NCI-H2227 (cell line): ENCODE measurements at regions not wholly inside any gene's neighbourhood (a gene's known extent, or its start where the extent isn't known, plus 50 kb on each side); places are given as distances from the start of the nearest gene placed in this dataset.

Experiments
- DNase-seq: peaks from one replicate; lab custom pipeline; 2025; ENCODE audit not compliant: unreplicated experiment; lab: John Stamatoyannopoulos, UW

DNA sequence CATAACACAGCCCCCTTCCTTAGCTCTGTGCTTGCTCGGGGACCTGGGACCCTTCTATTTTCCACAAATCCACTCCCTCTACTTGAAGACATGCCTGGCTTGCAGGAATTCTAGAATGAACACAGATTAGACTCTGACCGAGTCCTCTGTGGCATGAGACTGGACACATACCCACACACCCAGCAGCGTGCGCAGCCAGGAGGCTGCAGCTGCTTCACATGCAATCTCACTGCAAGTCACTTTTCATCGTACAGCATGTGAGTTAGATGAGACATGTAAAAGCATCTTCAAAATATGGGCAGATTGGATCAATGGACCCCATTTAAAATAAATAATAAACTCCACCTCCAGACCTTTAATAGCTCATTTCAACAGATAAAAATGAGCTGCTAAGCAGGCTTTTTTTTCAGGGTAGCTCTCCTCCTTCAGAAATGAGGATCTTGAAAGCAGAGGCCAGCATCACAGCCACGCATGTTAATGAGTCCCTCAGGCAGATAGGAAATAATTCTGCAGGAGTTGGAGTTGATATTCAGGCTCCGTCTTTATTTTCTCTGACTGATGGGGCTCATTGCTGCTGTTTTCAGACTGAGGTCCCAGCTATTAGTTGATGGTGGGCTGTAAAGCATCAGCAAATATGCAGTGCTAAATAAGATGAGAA lies 215.1 kb upstream of the GGTLC1 start:
- DNase-seq: no peak

DNA sequence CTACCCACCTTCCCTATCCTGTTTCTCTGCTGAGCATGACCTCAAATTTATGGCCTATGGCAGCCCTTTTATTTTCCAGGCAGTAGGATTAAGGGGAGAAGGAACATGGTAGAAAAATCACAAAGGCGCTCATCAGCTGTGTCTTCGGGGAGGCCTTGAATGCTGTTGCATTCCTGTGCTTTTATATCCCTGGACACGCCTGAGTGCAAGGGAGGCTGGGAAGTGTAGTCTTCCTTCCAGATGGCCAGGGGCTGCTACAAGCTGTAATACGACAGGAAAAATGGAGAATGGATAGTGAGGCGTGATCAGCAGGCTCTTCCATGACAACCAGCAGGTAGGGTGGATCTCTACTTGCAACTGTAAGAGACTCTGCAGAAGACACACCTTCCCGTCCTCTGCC lies 210.9 kb upstream of the GGTLC1 start:
- DNase-seq: no peak

DNA sequence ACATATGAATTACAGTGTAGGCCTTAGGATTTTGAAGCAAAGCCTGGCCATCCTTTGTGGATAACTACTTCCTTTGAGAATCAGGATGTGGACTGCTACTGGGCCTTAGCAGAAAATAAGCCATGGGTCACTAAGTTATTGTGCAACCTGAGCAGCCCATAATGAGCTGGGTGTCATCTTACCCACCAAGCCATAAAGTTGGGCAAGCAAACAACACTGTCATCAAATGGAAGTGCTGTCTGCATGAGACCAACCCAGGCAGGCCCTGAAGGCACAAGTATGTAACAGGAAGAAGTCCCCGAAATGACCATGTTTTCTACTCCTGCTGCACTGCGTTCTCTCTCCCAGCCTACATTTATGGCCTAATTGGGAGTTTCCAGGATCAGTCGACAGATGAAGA lies 205.6 kb upstream of the GGTLC1 start:
- DNase-seq: no peak

DNA sequence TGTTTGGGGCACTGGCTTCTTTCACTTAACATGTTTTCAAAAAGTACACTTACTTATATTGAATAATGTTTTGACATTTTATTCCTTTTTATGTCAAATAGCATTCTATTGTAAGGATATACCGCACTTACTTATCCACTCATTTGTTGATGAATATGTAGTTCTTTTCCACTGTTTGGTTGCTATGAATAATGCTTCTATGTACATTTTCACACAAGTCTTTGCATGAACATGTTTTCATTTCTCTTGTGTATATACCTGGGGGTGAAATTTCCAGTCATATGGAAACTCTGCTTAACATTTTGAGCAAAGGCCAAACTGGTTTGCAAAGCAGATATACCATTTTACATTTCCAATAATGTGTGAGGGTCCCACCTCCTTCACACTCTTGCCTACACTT lies 202.3 kb upstream of the GGTLC1 start:
- DNase-seq: no peak

DNA sequence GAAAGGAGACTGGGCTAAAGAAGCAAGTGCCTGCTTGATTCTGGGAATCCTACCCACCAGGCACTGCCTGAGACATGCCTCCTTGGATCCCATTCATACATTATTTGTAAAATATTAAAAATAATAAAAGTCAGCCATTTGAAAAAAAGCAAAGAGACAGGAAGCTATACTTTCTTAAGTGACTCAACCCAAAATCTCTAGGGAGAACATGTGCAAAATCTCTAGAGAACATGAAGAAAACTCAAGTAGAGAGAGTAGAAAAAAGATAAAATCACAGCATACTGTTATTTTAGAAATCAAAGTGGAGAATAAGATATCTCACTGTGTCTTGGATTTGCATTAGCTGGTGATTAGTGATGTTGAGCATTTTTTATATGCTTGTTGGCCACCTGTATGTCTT lies 197.2 kb upstream of the GGTLC1 start:
- DNase-seq: no peak

DNA sequence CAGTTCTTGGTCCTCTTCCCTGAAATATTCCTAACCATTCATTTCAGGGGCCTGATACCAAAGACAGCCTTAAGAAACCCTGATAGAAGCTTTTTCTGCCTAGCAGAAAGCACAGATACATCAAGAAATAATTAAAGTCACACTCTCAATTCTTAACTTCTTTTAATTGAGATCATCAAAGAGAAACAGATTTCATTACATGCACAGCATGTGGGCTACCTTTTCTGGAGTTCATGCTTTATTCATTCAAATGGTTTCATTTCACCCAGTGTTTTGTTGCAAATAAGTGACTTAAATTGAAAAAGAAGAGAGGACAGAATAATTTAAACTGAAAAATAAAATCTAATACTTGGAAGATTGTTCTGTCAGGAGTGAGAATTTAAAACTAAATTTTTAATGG lies 192.6 kb upstream of the GGTLC1 start:
- no peak for DNase-seq

DNA sequence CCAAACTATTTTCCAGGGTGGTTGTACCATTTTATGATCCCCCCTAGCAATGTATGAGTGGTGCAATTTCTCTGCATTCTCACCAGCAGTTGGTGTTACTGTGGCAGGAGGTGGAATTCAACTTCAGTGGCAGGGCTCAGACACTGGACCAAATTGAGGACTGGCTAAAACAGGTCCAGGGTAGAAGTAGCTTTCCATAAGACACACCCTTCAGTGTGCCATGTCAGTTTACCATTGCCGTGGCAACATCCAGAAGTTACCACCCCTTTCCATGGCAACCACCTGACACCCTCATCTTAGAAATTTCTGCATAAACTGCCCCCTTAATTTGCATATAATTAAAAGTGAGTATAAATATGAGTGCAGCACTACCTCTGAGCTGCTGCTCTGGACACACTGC lies 180.7 kb upstream of the GGTLC1 start:
- no peak for DNase-seq

DNA sequence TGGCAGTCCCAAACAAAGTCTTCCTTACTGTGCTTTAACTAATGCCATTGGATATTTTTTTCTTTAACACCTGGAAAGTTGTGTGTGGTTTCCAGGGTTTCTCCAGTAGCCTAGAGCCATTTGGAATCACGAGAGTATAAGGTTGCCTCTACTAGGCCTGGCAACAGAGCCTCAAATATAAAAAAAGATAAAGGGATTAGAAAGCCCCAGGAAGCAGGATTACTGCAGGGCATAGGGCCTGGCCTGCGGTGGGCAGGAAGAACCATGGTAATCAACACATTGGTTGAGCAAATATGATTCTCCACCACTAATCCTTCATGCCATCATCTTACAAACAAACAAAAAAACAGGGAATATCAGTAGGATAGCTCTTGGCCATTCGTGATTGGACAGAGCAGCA lies 177.8 kb upstream of the GGTLC1 start:
- no peak for DNase-seq

DNA sequence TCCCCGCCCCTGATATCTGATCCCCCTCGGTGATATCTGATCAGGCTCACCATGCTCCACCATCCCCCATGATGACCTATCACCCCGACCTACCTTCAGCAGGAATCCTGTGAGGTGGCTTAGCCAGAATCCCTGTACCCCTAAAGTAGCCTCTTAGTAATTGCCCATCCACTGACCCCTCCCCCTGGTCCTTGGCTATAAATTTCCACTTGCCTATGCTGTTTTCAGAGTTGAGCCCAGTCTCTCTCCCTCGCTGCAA lies 177.5 kb upstream of the GGTLC1 start:
- no peak for DNase-seq

DNA sequence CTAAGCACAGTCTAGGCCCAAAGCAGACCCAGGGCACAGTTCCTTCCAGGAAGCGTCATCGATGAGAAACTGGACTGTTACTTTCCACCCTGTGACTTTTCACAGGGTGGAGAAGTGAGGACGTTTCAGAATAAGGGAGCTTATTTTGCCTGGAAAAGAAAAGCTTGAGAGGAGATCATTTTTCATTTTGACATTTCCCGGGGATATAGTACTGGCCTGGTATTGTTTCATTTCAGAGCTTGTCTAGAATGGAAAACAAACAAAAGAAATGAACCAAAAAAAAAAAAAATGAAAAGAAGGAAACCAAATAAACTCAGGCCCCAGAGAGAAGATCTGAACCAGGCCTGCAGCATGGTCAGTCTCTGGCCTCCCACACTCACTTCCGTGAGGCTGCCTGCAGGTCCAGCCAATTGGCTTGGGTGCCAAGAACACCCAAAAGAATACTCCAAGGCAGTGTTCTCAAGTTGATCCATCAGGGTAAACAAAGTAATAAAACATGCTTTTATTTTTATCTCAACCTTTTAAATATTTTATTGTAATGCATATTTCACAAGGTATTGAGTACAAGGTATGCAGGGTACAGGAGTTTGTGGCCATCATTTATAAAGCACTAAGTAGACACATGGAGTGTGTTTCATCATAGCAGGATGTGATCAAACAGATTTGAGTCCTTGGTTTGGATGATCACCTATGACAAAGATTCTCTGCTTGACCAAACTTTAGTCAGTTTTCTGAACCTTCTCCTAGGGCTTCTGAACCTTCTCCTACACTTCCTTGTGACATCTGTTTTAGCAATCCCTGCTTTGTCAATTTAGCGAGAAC lies 176.9 kb upstream of the GGTLC1 start:
- no peak for DNase-seq

DNA sequence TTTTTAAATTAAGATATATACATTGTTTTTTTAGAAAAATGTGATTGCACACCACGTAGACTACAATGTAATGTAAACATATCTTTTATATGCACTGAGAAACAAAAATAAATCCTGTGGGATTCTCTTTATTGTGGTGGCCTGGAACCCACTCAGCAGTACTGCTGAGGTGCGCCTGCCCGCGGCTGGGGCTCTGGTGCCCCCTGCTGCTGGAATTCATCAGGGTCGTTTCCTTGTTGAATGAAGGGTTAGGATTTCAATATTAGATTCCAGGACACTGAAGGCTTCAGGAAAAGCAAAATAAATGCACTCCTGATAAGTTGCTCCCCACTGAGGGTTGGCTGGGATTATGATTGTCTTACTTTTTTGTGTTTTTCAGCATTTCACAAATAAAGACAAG lies 175.8 kb upstream of the GGTLC1 start:
- no peak for DNase-seq

DNA sequence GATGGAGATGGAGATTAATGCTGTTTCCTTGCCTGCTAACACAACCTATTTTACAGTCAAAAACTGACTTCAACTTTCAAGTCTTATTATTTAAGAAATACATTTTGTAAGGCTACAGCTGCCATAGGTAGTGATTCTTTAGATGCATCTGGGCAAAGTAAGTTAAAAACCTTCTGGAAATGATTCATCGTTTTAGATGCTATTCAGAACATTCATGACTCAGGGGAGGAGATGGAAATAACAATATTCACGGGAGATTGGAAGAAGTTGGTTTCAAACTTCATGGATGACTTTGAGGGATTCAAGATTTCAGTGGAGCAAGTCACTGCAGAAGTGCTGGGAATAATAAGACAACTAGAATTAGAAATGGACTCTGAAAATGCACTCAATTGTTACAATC lies 174.9 kb upstream of the GGTLC1 start:
- DNase-seq: no peak

DNA sequence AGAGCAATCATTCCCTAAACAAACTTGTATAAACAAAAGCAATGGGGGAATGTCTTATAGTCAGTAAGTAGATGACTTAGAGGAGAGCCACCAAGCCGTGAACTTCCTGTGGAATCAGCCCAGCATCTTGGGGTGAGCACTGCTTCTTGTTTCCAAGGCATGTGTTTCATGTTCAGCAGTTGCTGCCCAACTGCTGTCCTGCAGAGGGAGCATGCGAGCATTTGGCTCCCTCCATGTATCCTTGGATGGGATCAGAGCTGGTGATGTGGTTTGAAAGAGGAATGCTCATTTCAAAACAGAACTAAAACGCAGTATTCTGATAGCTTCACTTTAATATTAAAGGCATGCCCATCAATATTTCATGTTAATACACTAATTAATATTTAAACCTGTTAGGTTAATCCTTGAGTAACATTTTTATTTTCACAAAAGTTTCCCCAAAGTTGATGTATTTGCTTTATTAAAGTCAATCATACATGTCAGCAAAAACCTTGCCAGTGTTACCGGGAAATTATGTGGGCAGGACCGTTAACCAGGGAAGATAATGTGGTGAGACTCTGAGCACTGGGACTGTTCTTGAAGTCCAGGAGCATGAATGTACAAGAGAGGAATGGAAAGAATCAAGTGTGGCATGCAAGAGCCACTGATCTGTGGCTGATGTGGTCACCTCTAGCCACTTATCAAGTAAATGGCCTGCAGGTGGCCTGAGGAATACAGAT lies 172.1 kb upstream of the GGTLC1 start:
- no peak for DNase-seq

DNA sequence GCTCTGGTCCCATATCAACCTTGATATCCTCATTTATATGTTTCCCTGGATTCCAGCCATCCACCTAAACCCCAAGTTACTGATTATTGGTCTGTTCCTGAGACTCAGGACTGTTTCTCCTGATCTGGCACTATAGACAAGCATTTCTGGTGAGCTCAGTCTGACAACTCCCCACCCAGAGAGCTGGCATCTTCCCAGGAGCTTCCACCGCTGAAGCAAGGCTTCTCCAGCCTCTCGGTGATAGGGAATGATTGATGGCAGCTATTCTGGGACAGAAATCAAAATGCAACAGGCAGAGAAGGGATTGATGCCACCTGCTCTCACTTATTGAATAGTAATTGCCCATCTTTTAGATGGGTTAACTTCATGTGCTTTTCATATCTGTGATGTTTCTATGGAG lies 169.7 kb upstream of the GGTLC1 start:
- no peak for DNase-seq

DNA sequence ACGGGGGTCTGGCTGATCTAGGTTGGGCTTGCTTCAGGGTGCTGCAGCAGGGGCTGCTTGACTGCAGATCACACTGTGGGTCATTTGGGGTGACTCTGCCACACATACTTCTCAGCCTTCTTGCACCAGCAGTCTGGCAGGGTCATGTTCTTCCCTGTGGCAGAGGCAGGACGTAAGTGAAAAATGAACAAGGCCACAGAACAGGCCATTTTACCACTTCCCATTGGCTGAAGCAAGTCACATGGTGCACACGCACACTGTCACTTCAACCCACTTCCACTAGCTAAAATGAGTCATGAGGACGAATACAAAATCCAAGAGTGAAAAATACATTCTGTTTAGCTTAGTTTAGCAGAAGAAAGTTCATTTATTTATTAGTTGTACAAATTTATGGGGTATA lies 168.6 kb upstream of the GGTLC1 start:
- DNase-seq: no peak

DNA sequence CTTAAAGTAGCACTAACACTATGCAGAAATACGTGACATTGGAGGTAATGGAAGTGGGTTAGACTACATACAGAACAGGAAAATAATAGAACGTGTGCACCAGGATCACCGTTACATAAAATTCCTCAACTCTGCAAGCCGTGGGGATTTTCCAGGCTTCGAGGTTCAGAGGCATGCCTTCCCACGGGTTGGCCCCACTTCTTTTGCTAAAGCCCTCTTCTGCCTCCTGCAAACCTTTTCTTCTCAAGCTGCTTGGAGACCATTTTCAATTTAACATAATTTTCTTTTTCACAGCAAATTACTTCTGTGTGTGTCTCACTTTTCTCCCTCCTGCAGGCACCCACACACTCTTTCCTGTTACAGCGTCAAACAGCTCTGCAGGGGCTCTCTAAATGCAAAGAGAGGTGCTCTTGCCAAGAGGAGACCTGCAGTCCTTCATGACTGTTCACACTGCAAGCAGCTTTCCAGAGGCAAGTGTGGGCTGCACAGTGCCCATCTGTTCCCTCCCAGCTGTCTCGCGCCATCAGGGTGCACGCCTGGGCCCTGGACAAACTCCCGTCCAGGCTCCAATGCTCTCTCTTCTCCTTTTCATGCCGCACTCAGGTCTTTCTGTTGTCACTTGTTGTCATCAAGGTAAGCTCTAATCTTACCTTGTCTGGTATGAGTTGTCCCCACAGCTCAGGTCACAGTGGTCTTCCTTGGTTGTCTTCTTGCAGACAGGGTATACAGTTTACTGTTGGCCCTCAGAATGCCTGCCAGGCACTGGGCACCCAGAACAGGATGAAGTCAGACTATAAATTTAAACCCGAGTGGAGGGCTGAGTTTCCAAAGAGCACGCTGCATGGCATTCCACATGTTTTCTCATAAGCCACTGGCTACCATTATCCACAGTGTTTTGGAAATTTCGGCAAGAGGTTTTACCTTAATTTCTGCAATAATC lies 164.8 kb upstream of the GGTLC1 start:
- DNase-seq: no peak

DNA sequence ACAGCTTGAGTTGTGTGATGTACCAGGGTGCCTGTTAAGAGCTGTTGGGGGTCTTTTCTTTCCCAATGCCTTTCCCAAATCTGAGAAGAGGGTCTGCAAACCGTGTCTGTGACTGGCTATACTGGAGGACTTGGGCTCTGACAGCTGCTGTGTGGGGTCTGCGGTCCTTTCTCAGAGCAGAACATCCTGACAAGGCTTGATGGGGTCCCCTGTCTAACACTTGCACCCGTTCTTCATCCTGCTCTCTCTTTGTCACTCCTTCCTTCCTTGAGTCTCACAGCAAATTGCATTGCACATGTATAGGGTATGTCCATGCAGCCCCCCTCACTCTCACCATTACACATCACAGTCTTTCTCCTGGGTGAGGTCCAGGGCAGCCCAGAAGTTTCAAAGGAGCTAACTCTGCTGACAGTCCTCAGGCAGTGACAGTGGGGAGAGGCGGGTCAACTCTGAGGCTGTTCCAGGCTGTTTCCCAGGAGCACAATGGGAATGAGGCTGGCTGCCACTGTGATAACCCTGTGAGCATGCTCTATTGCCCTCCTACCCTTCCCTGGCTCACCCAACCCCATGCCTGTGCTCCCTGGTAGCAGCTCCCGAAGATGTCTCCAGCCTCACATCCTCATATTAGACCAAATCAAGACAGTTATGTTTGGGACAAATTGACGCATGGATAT lies 163.2 kb upstream of the GGTLC1 start:
- no peak for DNase-seq

DNA sequence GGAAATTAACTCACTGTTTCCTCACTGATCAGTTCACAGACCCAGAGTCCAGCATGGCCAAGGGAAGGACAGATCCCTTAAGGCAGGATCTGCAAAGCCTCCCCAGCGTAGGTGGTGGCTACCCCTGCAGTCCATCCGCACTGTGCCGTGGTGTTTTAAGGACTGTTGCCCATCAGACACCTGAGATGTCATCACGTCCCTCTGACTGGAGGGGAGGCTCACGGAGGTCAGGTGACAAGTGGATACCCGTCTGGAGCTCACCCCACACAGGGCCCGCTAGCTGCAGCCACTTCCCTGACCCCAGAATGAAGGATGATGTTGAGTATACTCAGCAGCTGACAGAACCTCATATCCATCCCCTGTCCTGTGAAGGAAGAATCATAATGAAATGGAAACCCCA lies 161.8 kb upstream of the GGTLC1 start:
- no peak for DNase-seq

DNA sequence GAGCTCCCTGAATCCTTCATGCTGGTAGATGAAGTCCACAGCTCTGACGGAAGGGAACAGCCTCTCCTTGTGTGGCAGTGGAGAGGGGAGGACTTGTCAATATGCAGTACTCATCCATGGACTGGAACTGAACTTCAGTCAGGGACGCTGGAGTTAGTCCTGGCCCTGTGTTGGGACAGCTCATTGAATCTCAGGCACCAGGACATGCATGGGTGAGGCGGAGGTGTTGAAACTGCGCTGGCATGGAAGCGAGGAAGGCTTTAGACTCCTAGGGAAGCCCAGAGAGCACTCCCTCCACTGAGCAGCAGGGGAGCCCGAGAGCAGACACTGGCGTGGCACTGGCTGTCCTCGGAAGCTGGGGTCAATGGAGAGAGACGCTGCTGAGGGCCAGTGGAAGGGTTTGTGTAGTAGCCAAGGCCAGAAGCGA lies 161.3 kb upstream of the GGTLC1 start:
- DNase-seq: no peak

DNA sequence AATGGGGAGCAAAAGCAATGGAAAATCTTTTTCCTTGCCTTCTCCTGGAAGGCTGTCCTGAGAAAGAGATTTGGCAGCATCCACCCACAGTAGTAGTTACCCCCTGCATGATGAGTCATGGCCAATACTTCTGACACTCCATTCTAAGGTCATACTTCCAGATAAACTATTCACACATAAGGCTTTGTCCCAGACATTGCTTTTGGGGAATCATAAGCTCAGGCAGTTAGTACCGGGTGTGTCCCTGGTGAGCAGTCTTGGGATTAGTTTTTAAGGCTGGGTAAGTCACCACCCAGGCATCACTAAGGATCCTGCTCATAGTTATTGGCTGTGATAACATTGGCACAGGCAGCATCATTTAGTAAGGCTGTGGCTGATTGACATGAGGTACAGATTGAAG lies 160.6 kb upstream of the GGTLC1 start:
- no peak for DNase-seq

DNA sequence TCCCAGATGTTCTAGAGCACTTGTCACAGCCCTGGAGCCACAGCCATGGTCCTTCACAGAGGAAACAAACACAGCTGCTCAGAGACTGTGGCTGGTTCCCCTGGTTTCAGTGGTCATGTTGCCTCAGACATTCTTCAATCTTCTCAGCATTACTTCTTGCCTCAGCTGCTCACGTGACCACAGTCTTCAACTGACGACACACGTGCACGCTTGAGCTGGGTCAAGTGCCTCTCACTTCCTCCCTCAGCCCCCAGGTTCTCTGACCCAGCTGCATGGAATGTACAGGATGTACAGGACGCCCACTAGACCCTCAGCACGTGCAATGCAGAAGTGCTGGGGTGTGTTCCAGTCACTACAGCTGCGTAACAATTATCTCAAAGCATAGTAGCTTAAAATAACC lies 159.8 kb upstream of the GGTLC1 start:
- DNase-seq: no peak
